ENCODE measurements at regions not wholly inside any gene's neighbourhood (a gene's known extent, or its start where the extent isn't known, plus 50 kb on each side); places are given as distances from the start of the nearest gene placed in this dataset.

DNA sequence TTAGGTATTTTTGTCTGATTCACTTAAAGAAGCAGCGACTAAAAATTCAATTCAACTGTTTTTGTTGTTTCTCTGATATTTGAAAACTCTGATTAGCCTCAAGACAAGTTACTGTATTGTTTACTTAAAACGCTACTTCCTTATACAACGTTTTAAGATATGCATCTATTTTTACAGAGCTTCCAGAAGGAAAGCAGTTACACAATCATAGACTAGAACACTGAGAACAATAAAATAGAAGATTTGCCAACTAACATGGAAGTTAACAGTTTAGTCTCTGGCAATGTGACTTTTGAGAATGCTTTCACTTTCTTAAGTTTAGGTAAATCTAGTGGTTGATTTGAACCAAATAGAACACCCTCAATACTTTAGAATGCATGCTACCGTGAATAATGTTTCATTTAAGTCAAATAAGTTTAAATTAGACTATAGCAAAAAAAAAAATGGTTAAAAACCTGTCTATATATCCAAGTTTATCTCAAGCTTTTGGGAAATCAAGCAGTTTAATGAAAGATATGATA, 614.8 kb downstream of the DACH1 start:
- Histone ChIP-seq H3K4me3 (no peak overlapping the region), H3K9me3 (no peaks in the 10 kb centered on the region), H3K27ac (no peak overlapping the region), H3K4me1 (no peaks in the 10 kb centered on the region), H3K27me3 (no peaks in the 10 kb centered on the region), H3K36me3 (no peaks in the 10 kb centered on the region)
- no peak for DNase-seq (ENCODE audit: extremely low spot score in 2 of 2)
- TF ChIP-seq POLR2A (IDR thresholded peaks at IDR 0.05) (no peak), CTCF (IDR thresholded peaks at IDR 0.05) (no peak), POLR2AphosphoS5 (IDR thresholded peaks at IDR 0.05; ENCODE audit: insufficient read depth in 1 of 2, low read depth in 1 of 2) (no peak)
- intact Hi-C loops (cut with DNase I): no loop called here

DNA sequence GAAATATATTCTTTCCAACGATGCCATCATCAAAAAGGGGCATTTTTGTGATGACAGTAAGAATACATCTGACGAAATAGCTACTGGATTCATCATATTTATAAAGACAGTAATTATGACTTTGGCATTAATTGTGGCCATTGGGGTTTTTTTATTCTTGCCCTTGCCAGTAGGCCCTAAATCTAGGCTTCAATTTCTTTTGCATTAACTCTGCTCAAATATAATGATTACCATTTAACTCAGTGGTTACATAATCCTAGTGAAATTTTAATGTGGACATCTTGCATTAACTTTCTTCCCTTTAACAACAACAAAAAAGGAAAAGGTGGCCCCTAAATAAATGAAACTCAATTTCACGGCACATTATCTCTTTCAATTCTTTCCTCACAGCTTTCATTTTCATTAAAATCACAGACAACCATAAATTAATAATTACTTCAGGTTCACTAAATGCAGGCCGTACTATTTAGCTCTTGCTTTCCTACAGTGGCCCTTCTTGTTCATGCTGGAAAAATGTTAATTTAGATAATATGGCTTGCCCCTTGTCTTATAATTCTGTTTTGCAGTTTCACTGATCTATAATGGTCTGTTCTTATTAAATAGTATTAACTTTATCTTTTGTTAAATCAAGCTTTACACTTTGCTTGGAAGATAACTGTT, 615.6 kb downstream of the DACH1 start:
- H3K27ac ChIP-seq: no peak overlapping the region
- no peak for TF ChIP-seq POLR2A (IDR thresholded peaks at IDR 0.05)
- TF ChIP-seq CTCF (IDR thresholded peaks at IDR 0.05): no peak
- no peak for TF ChIP-seq POLR2AphosphoS5 (IDR thresholded peaks at IDR 0.05; ENCODE audit: insufficient read depth in 1 of 2, low read depth in 1 of 2)
- H3K36me3 ChIP-seq: no peaks in the 10 kb centered on the region
- no peak overlapping the region for H3K4me3 ChIP-seq
- DNase-seq (ENCODE audit: extremely low spot score in 2 of 2): no peak
- no peaks in the 10 kb centered on the region for H3K9me3 ChIP-seq
- no peaks in the 10 kb centered on the region for H3K27me3 ChIP-seq
- no peaks in the 10 kb centered on the region for H3K4me1 ChIP-seq
- intact Hi-C loops (cut with DNase I): no loop called here

GRCh38 chr13:71249011-71249410, 618.0 kb downstream of the DACH1 start:
- no peaks in the 10 kb centered on the region for H3K4me1 ChIP-seq
- H3K36me3 ChIP-seq: no peaks in the 10 kb centered on the region
- no peak for TF ChIP-seq POLR2A (IDR thresholded peaks at IDR 0.05)
- no peak for TF ChIP-seq CTCF (IDR thresholded peaks at IDR 0.05)
- no peak for TF ChIP-seq POLR2AphosphoS5 (IDR thresholded peaks at IDR 0.05; ENCODE audit: insufficient read depth in 1 of 2, low read depth in 1 of 2)
- no peak overlapping the region for H3K4me3 ChIP-seq
- no peaks in the 10 kb centered on the region for H3K27me3 ChIP-seq
- intact Hi-C loops (cut with DNase I): no loop called here
- no peak for DNase-seq (ENCODE audit: extremely low spot score in 2 of 2)
- H3K9me3 ChIP-seq: no peaks in the 10 kb centered on the region
- H3K27ac ChIP-seq: no peak overlapping the region

GRCh38 chr13:71244161-71244560, 622.8 kb downstream of the DACH1 start:
- Histone ChIP-seq H3K27me3 (no peaks in the 10 kb centered on the region), H3K4me1 (peaks cover 6% of the 10 kb centered on the region), H3K36me3 (no peaks in the 10 kb centered on the region), H3K27ac (no peak overlapping the region), H3K4me3 (no peak overlapping the region), H3K9me3 (no peaks in the 10 kb centered on the region)
- TF ChIP-seq POLR2AphosphoS5 (IDR thresholded peaks at IDR 0.05; ENCODE audit: insufficient read depth in 1 of 2, low read depth in 1 of 2) (no peak), CTCF (IDR thresholded peaks at IDR 0.05) (no peak), POLR2A (IDR thresholded peaks at IDR 0.05) (no peak)
- intact Hi-C loops (cut with DNase I): no loop called here
- DNase-seq (ENCODE audit: extremely low spot score in 2 of 2): no peak

DNA sequence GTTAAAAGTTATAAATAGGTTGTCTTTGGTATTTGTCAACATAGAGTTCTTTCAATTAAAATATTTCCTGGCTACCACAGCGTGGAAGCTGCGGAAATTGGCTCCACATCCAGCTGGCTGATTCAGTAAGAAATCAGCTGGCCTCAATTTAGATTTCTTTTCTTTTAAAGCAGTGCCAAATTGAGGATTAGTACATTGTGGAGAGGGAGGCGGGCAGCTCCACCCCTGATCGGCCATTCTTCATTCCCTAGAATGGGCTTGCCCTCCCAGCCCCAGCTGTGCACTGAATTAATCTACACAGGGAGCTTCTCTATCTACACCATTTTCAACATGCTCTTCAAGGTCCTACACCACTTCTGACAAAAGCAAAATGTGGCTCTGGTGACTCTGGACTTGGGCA, 624.8 kb downstream of the DACH1 start:
- Histone ChIP-seq H3K27ac (no peak overlapping the region), H3K36me3 (no peaks in the 10 kb centered on the region), H3K9me3 (no peaks in the 10 kb centered on the region), H3K4me1 (peaks cover 6% of the 10 kb centered on the region), H3K4me3 (no peak overlapping the region), H3K27me3 (no peaks in the 10 kb centered on the region)
- intact Hi-C loops (cut with DNase I): no loop called here
- DNase-seq (ENCODE audit: extremely low spot score in 2 of 2): no peak
- TF ChIP-seq POLR2A (IDR thresholded peaks at IDR 0.05) (no peak), CTCF (IDR thresholded peaks at IDR 0.05) (no peak), POLR2AphosphoS5 (IDR thresholded peaks at IDR 0.05; ENCODE audit: insufficient read depth in 1 of 2, low read depth in 1 of 2) (no peak)
